ENCODE measurements at regions not wholly inside any gene's neighbourhood (a gene's known extent, or its start where the extent isn't known, plus 50 kb on each side); places are given as distances from the start of the nearest gene placed in this dataset.

DNA sequence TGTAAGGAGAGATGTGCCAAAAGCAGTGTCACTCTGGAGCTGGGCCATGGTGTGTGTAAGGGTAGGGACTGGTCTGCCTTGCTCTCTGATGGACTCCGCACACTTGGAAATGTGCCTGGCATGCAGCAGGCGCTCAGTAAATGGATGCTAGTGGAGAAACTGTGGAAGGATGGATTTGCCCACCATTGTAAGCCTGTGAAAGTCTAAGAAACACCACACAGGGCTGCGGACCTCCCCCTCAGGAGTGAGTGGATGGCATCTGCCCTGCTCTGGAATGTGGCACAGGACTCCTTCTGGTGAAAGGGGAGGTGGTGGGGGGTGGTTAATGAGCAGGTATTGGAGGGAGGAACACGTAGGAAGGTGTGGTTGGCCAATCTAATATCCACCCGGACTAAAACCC lies 62.2 kb upstream of the ACAN start:
- TF ChIP-seq POLR2A (IDR thresholded peaks at IDR 0.05; ENCODE audit: low read depth, low read length) (no peak), PAX5 (IDR thresholded peaks at IDR 0.05; ENCODE audit: insufficient read depth, low read length, severe bottlenecking) (no peak), POU2F2 (IDR thresholded peaks at IDR 0.05; ENCODE audit: low read depth, low read length) (no peak), TAF1 (IDR thresholded peaks at IDR 0.05; ENCODE audit: low read depth, low read length) (no peak), POLR2AphosphoS5 (IDR thresholded peaks at IDR 0.05; ENCODE audit: low read depth, low read length) (no peak), SPI1 (IDR thresholded peaks at IDR 0.05; ENCODE audit: low read depth, low read length) (no peak)
- DNase-seq (ENCODE audit: insufficient read length, low spot score) (no peak), FAIRE-seq (no peak)

DNA sequence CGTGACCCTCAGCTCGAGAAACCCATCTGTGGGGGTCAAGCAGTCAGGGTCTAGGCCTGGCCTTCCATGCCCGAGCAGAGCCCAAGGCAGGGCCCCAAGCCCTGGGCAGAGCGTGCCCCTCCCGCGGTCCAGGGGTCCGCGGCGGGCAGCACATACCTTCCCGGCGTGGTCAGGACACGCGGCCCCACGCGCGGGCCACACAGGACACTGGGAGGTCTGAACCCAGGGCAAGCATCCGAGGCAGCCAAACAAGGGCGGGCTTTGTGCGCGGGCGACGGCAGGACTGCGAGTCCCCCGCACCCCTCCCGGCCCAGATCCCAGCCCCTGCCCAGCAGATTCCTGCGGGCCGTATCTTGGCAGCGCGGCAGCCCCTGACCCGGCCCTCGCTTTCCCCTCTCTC lies 61.6 kb upstream of the ACAN start:
- no peak for FAIRE-seq
- TF ChIP-seq TAF1 (IDR thresholded peaks at IDR 0.05; ENCODE audit: low read depth, low read length): no peak
- no peak for TF ChIP-seq POU2F2 (IDR thresholded peaks at IDR 0.05; ENCODE audit: low read depth, low read length)
- no peak for TF ChIP-seq POLR2A (IDR thresholded peaks at IDR 0.05; ENCODE audit: low read depth, low read length)
- TF ChIP-seq PAX5 (IDR thresholded peaks at IDR 0.05; ENCODE audit: insufficient read depth, low read length, severe bottlenecking): no peak
- no peak for TF ChIP-seq POLR2AphosphoS5 (IDR thresholded peaks at IDR 0.05; ENCODE audit: low read depth, low read length)
- no peak for TF ChIP-seq SPI1 (IDR thresholded peaks at IDR 0.05; ENCODE audit: low read depth, low read length)
- DNase-seq (ENCODE audit: insufficient read length, low spot score): no peak

DNA sequence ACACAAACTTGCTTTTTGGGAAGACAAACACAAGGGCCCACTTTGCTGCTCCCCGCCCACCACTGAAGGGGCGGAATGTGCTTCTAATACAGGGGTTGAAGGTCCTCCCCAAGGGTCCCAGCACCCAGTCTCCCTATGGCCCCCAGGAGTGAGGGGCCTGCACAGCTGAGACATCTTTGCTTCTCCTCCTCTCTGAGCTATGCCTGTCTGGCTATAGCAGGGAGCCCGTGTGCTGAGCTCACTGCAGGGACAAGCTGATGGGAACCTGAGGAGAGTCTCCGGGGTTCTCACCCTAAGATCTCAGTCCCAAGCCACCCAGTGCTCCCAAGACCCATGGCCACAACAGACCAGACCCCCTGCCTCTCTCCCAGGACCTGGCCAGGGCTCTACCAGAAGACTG lies 61.1 kb upstream of the ACAN start:
- DNase-seq (ENCODE audit: insufficient read length, low spot score): no peak
- no peak for FAIRE-seq
- TF ChIP-seq POLR2A (IDR thresholded peaks at IDR 0.05; ENCODE audit: low read depth, low read length): no peak
- TF ChIP-seq TAF1 (IDR thresholded peaks at IDR 0.05; ENCODE audit: low read depth, low read length): no peak
- TF ChIP-seq POLR2AphosphoS5 (IDR thresholded peaks at IDR 0.05; ENCODE audit: low read depth, low read length): no peak
- TF ChIP-seq SPI1 (IDR thresholded peaks at IDR 0.05; ENCODE audit: low read depth, low read length): no peak
- no peak for TF ChIP-seq PAX5 (IDR thresholded peaks at IDR 0.05; ENCODE audit: insufficient read depth, low read length, severe bottlenecking)
- TF ChIP-seq POU2F2 (IDR thresholded peaks at IDR 0.05; ENCODE audit: low read depth, low read length): no peak

DNA sequence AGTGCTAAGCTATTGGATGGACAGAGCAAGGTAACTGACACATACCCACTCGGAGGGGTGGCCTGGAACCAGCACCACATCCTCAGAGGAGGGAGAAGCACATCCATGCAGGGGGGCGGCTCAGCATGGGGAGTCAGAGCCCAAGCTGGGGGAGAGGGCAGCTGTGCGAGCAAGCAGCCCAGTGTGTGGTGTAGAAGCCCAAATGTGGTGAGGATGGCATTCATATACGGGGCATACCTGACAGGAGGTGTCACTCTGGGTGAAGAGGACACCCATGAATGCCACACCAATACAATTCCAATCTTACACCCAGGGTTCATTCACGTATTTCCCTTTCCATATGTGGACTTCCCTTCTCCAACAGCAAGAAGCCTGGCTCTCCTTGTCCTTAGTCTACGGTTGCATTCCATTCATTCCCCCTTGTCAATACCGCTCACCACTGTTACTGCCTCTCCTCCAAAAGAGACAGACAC lies 58.7 kb upstream of the ACAN start:
- DNase-seq (ENCODE audit: insufficient read length, low spot score) (no peak), FAIRE-seq (no peak)
- TF ChIP-seq PAX5 (IDR thresholded peaks at IDR 0.05; ENCODE audit: insufficient read depth, low read length, severe bottlenecking): no peak
- TF ChIP-seq POLR2A (IDR thresholded peaks at IDR 0.05; ENCODE audit: low read depth, low read length): no peak
- no peak for TF ChIP-seq TAF1 (IDR thresholded peaks at IDR 0.05; ENCODE audit: low read depth, low read length)
- TF ChIP-seq POLR2AphosphoS5 (IDR thresholded peaks at IDR 0.05; ENCODE audit: low read depth, low read length): no peak
- no peak for TF ChIP-seq SPI1 (IDR thresholded peaks at IDR 0.05; ENCODE audit: low read depth, low read length)
- no peak for TF ChIP-seq POU2F2 (IDR thresholded peaks at IDR 0.05; ENCODE audit: low read depth, low read length)

- FAIRE-seq: no peak
- no peak for DNase-seq (ENCODE audit: insufficient read length, low spot score)
- TF ChIP-seq SPI1 (IDR thresholded peaks at IDR 0.05; ENCODE audit: low read depth, low read length): no peak
- TF ChIP-seq TAF1 (IDR thresholded peaks at IDR 0.05; ENCODE audit: low read depth, low read length): no peak
- TF ChIP-seq POLR2AphosphoS5 (IDR thresholded peaks at IDR 0.05; ENCODE audit: low read depth, low read length): no peak
- no peak for TF ChIP-seq POLR2A (IDR thresholded peaks at IDR 0.05; ENCODE audit: low read depth, low read length)
- no peak for TF ChIP-seq POU2F2 (IDR thresholded peaks at IDR 0.05; ENCODE audit: low read depth, low read length)
- no peak for TF ChIP-seq PAX5 (IDR thresholded peaks at IDR 0.05; ENCODE audit: insufficient read depth, low read length, severe bottlenecking)
These were observed 58.2 kb upstream of the ACAN start for GRCh38 chr15:88745065-88745464.

DNA sequence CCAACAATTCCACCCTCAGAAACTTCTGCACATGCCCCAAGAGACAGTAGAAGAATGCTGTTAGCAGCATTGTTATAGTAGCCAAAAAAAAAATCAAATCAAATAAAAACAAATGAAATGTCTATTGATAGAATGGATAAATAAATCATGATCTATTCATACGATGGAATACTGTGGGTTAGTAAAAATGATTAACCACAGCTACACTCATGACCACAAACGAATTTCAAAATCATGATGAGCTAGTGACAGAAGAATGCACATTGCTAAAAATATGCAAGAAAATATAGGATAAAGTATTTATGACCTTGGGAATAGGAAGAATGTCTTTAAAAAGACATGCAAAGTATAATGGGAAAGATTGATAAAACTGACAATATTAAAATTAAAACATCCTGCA lies 57.5 kb upstream of the ACAN start:
- TF ChIP-seq SPI1 (IDR thresholded peaks at IDR 0.05; ENCODE audit: low read depth, low read length) (no peak), POLR2AphosphoS5 (IDR thresholded peaks at IDR 0.05; ENCODE audit: low read depth, low read length) (no peak), TAF1 (IDR thresholded peaks at IDR 0.05; ENCODE audit: low read depth, low read length) (no peak), PAX5 (IDR thresholded peaks at IDR 0.05; ENCODE audit: insufficient read depth, low read length, severe bottlenecking) (no peak), POU2F2 (IDR thresholded peaks at IDR 0.05; ENCODE audit: low read depth, low read length) (no peak), POLR2A (IDR thresholded peaks at IDR 0.05; ENCODE audit: low read depth, low read length) (no peak)
- no peak for FAIRE-seq
- no peak for DNase-seq (ENCODE audit: insufficient read length, low spot score)

DNA sequence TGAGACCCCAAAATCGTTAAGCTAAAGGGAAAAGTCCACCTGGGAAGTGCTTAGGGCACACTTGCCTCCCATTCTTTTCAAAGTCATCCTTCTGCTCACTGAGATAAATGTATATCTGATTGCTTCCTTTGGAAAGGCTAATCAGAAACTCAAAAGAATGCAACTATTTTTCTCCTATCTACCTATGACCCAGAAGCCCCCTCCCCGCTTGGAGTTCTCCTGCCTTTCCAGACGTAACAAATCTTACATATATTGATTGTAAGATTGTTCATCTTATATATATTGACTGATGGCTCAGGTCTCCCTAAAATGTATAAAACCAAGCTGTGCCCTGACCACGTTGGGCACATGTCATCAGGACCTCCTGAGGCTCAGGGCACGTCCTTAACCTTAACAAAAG lies 56.8 kb upstream of the ACAN start:
- FAIRE-seq (no peak), DNase-seq (ENCODE audit: insufficient read length, low spot score) (no peak)
- no peak for TF ChIP-seq POU2F2 (IDR thresholded peaks at IDR 0.05; ENCODE audit: low read depth, low read length)
- no peak for TF ChIP-seq TAF1 (IDR thresholded peaks at IDR 0.05; ENCODE audit: low read depth, low read length)
- TF ChIP-seq POLR2AphosphoS5 (IDR thresholded peaks at IDR 0.05; ENCODE audit: low read depth, low read length): no peak

DNA sequence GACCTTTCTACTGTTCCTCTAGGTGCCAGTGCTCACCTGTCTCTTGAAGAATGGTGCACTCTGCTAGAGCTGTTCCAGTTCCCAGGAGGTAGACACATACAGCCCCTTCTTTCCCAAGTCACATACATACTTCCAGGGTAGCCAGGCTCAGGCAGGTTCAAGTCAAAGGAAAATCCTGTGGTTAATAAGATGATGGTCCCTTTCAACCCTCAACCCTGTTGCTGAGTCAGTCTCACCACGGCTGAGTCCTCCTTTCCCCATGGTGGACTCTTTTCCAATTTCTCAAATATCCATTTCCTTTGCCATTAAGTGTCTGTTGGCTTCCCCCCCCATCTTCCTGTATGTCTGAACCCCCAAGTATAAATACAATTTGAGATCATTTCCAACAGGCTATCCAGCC lies 56.1 kb upstream of the ACAN start:
- TF ChIP-seq POLR2AphosphoS5 (IDR thresholded peaks at IDR 0.05; ENCODE audit: low read depth, low read length) (no peak), POU2F2 (IDR thresholded peaks at IDR 0.05; ENCODE audit: low read depth, low read length) (no peak), TAF1 (IDR thresholded peaks at IDR 0.05; ENCODE audit: low read depth, low read length) (no peak), PAX5 (IDR thresholded peaks at IDR 0.05; ENCODE audit: insufficient read depth, low read length, severe bottlenecking) (no peak), SPI1 (IDR thresholded peaks at IDR 0.05; ENCODE audit: low read depth, low read length) (no peak), POLR2A (IDR thresholded peaks at IDR 0.05; ENCODE audit: low read depth, low read length) (no peak)
- FAIRE-seq (no peak), DNase-seq (ENCODE audit: insufficient read length, low spot score) (no peak)

DNA sequence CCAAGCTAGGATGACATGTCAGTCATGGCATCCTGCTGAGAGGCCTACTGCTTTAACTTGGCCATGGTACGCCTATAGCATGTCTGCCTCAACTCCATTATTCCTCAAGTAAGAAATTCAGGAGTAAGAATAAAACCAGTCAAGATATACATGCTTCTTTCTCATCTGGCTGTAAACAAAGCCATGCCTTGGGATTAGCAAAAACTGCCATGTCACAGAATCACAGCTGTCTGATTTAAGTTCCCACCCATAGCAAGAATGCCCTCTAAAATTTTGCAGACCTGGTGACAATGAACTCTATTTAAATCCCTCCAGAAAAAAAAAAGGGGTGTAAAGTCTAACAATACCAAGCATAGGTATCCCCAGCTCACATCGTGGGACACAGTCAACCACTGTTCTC lies 55.6 kb upstream of the ACAN start:
- DNase-seq (ENCODE audit: insufficient read length, low spot score) (no peak), FAIRE-seq (no peak)
- no peak for TF ChIP-seq PAX5 (IDR thresholded peaks at IDR 0.05; ENCODE audit: insufficient read depth, low read length, severe bottlenecking)
- no peak for TF ChIP-seq POU2F2 (IDR thresholded peaks at IDR 0.05; ENCODE audit: low read depth, low read length)
- TF ChIP-seq SPI1 (IDR thresholded peaks at IDR 0.05; ENCODE audit: low read depth, low read length): no peak
- no peak for TF ChIP-seq POLR2AphosphoS5 (IDR thresholded peaks at IDR 0.05; ENCODE audit: low read depth, low read length)
- no peak for TF ChIP-seq TAF1 (IDR thresholded peaks at IDR 0.05; ENCODE audit: low read depth, low read length)
- no peak for TF ChIP-seq POLR2A (IDR thresholded peaks at IDR 0.05; ENCODE audit: low read depth, low read length)

DNA sequence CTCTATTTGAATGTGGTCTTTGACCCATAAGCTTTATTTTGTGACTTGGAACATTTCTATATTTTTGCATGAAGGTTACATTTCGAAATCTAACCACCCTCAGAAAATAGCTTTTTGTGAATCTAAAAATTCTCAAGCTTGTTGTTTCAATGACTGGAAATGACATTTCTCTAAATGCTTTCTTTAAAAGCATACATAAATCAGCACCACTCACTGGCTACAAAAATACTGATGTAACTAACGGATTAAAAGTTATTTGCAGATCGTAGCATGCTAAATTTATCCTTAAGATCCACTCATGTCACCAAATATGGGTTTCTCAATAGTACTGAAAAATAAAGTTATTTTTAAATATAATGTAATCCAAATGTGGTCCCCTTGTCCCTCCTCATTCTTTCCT lies 55.2 kb upstream of the ACAN start:
- TF ChIP-seq POLR2AphosphoS5 (IDR thresholded peaks at IDR 0.05; ENCODE audit: low read depth, low read length) (no peak), SPI1 (IDR thresholded peaks at IDR 0.05; ENCODE audit: low read depth, low read length) (no peak), POLR2A (IDR thresholded peaks at IDR 0.05; ENCODE audit: low read depth, low read length) (no peak), PAX5 (IDR thresholded peaks at IDR 0.05; ENCODE audit: insufficient read depth, low read length, severe bottlenecking) (no peak), TAF1 (IDR thresholded peaks at IDR 0.05; ENCODE audit: low read depth, low read length) (no peak), POU2F2 (IDR thresholded peaks at IDR 0.05; ENCODE audit: low read depth, low read length) (no peak)
- FAIRE-seq (no peak), DNase-seq (ENCODE audit: insufficient read length, low spot score) (no peak)
